ENCODE measurements at regions not wholly inside any gene's neighbourhood (a gene's known extent, or its start where the extent isn't known, plus 50 kb on each side); places are given as distances from the start of the nearest gene placed in this dataset.

GRCh38 chr18:41585512-41585911 is 369.5 kb upstream of the PIK3C3 start:
- Histone ChIP-seq H3K4me3 (ENCODE audit: low read length) (no peak overlapping the region), H3K27ac (ENCODE audit: low read depth, low read length) (no peak overlapping the region), H3K27me3 (ENCODE audit: control insufficient read depth, insufficient read depth, low read length, poor library complexity, severe bottlenecking) (no peaks in the 10 kb centered on the region), H3K9me3 (ENCODE audit: control insufficient read depth, low read length) (no peaks in the 10 kb centered on the region), H3K9ac (ENCODE audit: extremely low read depth, low read length, poor library complexity, severe bottlenecking) (no peak overlapping the region), H3K4me1 (ENCODE audit: control insufficient read depth, insufficient read depth, low read length) (no peaks in the 10 kb centered on the region), H3K36me3 (ENCODE audit: control insufficient read depth, insufficient read depth, low read length) (no peaks in the 10 kb centered on the region)
- no peaks in the 10 kb centered on the region for H3K9me3 Mint-ChIP-seq
- H3K4me1 Mint-ChIP-seq: no peaks in the 10 kb centered on the region
- DNase-seq: no peak
- TF ChIP-seq CTCF (conservative IDR thresholded peaks at IDR 0.05): no peak
- H3K27me3 Mint-ChIP-seq (ENCODE audit: insufficient read depth): no peaks in the 10 kb centered on the region
- no peak overlapping the region for H3K4me3 Mint-ChIP-seq
- WGBS, 2 experiments (ENCODE audit: insufficient coverage in 1 of 2, insufficient read length in 1 of 2): 86 to 92% methylated on average over 1 to 2 of the region's 2 CpGs
- H3K27ac Mint-ChIP-seq: no peak overlapping the region
- H3K36me3 Mint-ChIP-seq (ENCODE audit: low read depth): peaks cover 10% of the 10 kb centered on the region

GRCh38 chr18:41579185-41579584 is 375.8 kb upstream of the PIK3C3 start:
- no peaks in the 10 kb centered on the region for H3K9me3 Mint-ChIP-seq
- no peak overlapping the region for H3K27ac Mint-ChIP-seq
- no peak overlapping the region for H3K4me3 ChIP-seq (ENCODE audit: low read length)
- no peak for TF ChIP-seq CTCF (conservative IDR thresholded peaks at IDR 0.05)
- H3K4me3 Mint-ChIP-seq: no peak overlapping the region
- H3K9ac ChIP-seq (ENCODE audit: extremely low read depth, low read length, poor library complexity, severe bottlenecking): no peak overlapping the region
- H3K36me3 ChIP-seq (ENCODE audit: control insufficient read depth, insufficient read depth, low read length): no peaks in the 10 kb centered on the region
- H3K4me1 Mint-ChIP-seq: peaks cover 5% of the 10 kb centered on the region
- H3K4me1 ChIP-seq (ENCODE audit: control insufficient read depth, insufficient read depth, low read length): no peaks in the 10 kb centered on the region
- DNase-seq: no peak
- H3K27me3 Mint-ChIP-seq (ENCODE audit: insufficient read depth): no peaks in the 10 kb centered on the region
- WGBS, 2 experiments (ENCODE audit: insufficient coverage in 1 of 2, insufficient read length in 1 of 2): 81 to 83% methylated on average over 1 of the region's 1 CpG
- no peaks in the 10 kb centered on the region for H3K9me3 ChIP-seq (ENCODE audit: control insufficient read depth, low read length)
- H3K27ac ChIP-seq (ENCODE audit: low read depth, low read length): no peak overlapping the region
- H3K27me3 ChIP-seq (ENCODE audit: control insufficient read depth, insufficient read depth, low read length, poor library complexity, severe bottlenecking): no peaks in the 10 kb centered on the region
- peaks cover 10% of the 10 kb centered on the region for H3K36me3 Mint-ChIP-seq (ENCODE audit: low read depth)

- H3K9me3 ChIP-seq (ENCODE audit: control insufficient read depth, low read length): no peaks in the 10 kb centered on the region
- Mint-ChIP-seq H3K36me3 (ENCODE audit: low read depth) (peaks cover 2% of the 10 kb centered on the region), H3K4me3 (no peak overlapping the region), H3K4me1 (peaks cover 5% of the 10 kb centered on the region), H3K9me3 (no peaks in the 10 kb centered on the region), H3K27me3 (ENCODE audit: insufficient read depth) (no peaks in the 10 kb centered on the region), H3K27ac (no peak overlapping the region)
- no peak overlapping the region for H3K4me3 ChIP-seq (ENCODE audit: low read length)
- no peaks in the 10 kb centered on the region for H3K27me3 ChIP-seq (ENCODE audit: control insufficient read depth, insufficient read depth, low read length, poor library complexity, severe bottlenecking)
- no peak for TF ChIP-seq CTCF (conservative IDR thresholded peaks at IDR 0.05)
- H3K4me1 ChIP-seq (ENCODE audit: control insufficient read depth, insufficient read depth, low read length): no peaks in the 10 kb centered on the region
- no peak overlapping the region for H3K9ac ChIP-seq (ENCODE audit: extremely low read depth, low read length, poor library complexity, severe bottlenecking)
- H3K36me3 ChIP-seq (ENCODE audit: control insufficient read depth, insufficient read depth, low read length): no peaks in the 10 kb centered on the region
- no peak for DNase-seq
- H3K27ac ChIP-seq (ENCODE audit: low read depth, low read length): no peak overlapping the region
Observed at GRCh38 chr18:41577529-41577928, 377.5 kb upstream of the PIK3C3 start.

All from endodermal cell (in vitro differentiated cells).